ENCODE measurements at regions not wholly inside any gene's neighbourhood (a gene's known extent, or its start where the extent isn't known, plus 50 kb on each side); places are given as distances from the start of the nearest gene placed in this dataset.

DNA sequence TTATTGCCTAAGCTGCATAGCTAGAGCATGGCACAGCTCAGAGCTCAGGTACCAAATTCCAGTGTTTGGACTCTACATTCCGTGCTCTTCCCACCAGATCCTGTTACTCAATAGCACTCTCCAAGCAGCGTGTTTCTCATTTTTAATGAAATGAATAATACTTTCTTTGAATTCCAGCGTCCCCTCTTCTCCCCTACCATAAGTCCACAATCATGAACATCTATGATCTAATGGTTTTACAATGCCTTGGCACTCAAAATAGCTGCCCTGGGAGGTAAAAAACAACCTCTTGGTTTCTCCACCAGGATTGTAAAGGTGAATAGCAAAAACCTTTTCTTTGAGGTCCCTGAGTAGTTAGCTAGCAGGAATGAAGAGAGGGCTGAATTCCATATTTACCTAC, 480.0 kb upstream of the PKN2 start:
- no peak for DNase-seq (ENCODE audit: low spot score)

DNA sequence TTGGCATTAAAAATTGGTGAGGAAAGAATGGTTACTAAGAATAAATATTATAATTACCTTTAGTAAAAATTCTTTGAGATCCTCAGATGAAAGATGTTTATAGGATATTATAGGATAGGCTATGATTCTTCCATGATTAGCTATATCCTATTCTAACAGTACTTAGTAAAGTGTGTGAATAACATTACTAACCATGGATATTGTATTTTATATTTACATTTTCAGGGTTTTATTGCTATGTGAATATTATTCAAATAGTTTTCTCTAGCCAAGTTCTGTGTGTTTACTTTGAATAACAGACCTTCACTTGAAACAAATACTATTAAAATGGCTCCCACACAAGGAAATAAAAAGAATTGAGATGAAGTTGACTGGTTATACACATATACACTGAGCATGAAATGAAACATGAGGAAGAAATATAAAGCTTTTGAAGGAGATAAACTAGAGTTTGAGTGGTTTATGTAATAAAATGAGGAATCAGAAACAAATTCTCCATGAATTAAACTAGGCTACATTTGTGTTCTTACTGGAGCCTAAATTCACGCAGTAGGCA, 479.4 kb upstream of the PKN2 start:
- DNase-seq (ENCODE audit: low spot score): no peak

DNA sequence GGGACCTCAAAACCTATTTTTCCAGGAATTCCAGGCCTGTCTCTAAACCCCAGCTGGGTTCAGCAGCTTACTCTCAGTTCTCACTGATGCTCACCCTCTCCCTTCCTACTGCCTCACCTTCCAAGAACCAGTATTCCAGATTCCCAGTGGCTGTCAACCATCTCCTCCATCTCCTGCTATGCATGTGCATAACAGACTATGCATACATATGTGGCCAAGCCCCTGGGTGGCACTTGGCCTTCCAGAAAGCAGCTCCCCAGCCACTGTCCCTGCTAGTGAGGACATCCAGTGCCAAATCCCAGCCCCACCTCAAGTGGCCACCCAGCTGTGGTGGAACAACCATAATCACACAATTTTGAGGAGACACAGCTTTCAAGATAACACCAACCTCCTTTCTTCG, 475.7 kb upstream of the PKN2 start:
- no peak for DNase-seq (ENCODE audit: low spot score)

DNA sequence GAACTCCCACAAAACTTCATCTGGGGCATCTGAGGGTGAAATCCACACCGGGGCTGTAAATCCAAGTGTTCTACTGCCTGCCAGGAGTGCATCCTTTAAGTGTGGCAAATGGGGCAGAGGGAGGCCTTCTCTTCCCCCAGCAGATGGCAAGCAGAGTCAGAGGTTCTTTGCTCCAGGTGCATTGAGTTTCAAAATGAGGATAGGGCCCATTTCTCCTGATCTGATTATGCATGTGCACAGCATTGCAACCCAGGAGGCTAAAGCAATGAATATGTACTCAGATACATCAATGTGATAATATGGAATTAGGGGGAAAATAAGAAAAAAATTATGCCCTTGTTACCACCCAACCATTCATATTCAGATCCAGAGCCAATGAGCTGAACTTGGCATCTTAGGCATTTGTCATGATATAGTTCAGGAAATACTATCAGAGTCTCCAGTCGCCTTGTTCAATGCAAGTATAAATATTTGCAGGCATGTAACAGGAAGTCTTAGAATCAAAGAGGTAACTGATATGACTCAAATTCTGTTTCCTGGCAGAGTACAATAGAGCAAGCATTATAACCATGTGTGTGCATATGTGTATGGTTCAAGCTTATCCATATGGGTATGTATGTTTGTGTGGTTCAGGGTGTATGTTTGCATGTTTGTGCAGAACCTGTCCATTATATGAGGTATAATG, 473.8 kb upstream of the PKN2 start:
- no peak for DNase-seq (ENCODE audit: low spot score)

DNA sequence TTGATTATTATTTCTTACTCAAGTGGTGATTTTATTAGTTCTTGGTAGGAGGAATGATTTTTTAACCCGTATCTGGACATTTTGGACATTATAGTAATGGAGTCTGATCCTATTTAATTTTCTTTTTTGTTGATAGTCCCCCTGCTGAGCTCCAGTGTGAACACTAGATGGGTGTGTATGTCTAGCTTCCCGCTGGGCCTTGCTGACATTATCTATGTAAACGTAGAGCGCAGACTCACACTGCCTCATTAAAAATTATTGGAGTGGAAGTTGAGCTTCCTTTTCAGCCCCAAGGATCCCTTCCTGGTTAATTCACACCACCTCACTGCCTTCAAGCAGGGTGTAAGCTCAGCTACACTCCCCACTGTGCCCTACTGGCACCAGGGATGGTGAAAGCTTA, 467.6 kb upstream of the PKN2 start:
- DNase-seq (ENCODE audit: low spot score): no peak

DNA sequence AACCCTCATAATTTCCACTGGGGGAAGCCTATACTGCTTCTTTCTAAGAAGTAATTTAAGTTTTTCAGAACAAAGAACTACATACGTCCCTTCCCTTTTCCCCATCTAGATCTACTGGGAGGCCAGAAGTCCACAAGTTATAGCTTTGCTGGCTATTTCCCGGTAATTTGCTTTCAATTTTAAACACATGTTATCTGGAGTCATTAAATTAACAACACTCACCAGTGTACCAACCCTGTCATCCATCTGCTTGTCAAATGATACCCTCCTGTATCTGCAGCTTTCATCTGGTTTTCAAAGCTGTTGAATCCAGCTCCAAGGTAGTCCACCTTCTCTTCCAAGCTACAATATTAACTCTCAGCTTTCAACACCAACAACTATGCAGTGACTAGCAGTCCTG, 466.7 kb upstream of the PKN2 start:
- DNase-seq (ENCODE audit: low spot score): peak; percentile 90

DNA sequence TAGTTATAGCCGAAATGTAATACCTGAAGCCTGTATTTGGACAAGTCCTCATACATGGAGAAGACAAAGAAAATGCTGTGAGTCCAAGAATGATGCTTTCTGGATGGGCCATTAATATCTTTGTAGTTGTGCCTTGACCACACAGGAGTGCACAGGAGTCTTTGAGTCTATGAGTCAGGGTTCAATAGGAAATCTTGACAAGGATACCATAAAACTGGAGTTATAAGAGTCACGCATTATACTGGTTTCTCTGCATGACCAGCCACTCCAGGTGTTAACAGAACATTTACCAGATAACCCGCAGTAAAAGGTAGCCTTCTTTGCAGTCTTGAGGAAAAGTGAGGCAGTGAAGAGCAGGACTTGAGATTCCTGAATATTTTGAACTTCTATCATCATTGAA, 464.6 kb upstream of the PKN2 start:
- DNase-seq (ENCODE audit: low spot score): no peak

DNA sequence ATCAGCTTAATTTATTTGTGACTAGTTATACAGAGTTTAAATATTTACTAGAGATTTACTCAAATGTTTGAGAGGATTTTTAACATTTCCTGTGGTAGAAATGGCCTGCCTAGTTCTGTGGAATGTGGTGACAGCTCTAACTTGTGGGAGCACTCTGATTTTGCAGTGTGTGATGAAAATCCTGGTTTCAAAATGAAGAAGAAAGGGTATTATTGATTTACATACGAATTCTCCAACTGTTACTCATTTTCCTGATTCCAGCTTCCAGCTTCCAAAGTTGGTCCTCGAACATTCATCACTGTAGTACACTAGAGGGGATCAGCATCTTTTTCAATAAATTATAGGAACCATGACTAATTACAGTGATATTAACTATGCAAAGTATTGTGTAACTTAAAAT, 462.7 kb upstream of the PKN2 start:
- no peak for DNase-seq (ENCODE audit: low spot score)

DNA sequence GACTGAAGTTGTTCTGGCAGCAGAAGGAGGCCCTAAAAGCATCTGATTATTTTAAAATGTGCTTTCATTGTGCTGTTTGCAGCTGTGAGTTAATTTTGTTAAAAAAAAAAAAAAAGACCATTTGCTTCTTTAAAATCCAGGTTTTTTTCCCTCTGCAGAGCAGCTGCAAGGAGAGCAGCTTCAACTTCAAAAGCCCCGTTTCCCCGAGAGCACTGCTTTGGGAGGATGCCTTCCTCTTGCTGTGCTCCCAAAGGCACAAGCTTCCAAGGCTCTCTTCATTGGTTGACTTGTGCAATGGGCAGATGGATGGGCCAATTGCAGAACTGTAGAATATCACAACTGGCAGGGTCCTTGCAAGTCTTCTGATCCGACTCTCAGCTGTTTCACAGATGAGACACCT, 459.2 kb upstream of the PKN2 start:
- DNase-seq (ENCODE audit: low spot score): peak; percentile 31

DNA sequence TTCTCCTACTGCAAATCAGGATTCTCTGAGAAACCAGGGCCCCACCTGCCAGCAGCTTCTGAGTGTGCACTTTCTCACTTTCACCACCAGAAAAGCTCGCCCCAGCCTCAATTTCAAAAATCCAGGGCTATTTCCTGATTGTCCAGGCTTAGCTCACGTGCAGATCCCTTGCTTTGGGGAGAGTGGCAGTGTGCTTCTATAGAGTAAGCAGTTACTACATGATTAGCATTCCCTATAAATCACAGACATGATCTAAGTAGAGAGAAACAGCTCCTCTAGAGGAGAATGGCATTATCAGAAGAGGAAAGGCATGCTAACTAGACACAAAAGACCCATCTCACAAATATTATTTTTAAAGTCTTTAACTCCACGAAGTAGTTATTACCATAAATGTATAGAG, 456.0 kb upstream of the PKN2 start:
- peak; percentile 44 for DNase-seq (ENCODE audit: low spot score)

DNA sequence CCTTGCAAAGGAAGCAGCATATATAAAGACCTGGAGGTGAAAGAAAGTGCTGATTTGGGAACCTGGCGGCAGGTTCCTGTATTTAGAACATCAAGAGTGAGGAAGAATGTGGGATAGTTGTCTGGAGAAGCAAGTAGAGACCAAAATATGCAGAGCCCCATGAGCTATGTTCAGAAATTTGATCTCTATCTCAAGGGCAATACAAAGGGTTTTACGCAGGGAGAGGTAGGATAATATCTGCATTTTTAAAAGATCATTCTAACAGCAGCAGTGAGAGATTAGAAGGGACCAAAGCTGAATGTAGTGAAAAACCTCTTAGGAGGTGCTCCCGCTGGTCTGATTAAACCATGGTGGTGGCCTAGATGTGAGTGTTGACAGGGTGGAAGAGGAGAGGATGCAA, 453.9 kb upstream of the PKN2 start:
- DNase-seq (ENCODE audit: low spot score): no peak

DNA sequence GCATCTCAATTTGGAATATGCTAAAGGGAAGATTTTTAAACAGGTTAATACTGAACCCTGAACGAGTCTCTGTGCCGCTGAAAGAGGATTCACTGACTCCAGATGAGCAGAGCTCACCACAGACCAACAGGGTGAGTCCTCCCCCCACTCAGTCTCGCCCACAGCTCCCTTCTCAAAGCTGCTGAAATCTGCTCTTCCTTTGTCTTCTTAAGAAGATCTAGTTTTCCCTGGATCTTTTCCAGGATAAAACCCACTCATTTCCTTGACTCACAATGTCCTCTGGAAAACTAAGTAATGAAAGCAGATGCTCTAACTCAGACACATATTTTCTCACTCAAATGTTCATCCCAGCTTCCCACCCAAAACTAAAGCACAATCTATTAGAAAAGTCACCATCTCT, 447.0 kb upstream of the PKN2 start:
- DNase-seq (ENCODE audit: low spot score): no peak

DNA sequence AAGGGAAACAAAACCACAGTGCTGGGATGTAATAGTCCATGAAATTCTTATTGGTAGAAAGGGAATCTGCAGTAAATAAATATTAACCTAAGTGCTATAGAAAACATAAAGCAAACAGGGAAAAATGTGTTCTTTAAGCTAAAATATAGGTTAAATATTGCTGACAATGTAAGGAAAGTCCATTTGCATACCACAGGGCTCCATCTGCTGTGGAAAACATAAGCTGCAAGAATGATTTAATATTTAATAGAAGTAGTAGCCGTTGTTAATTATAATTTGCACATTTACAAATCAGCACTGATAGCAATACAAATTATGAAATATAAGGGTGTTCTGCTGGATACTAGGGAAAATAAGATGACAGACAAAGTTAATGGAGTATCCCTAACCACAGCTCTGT, 444.9 kb upstream of the PKN2 start:
- DNase-seq (ENCODE audit: low spot score): no peak

DNA sequence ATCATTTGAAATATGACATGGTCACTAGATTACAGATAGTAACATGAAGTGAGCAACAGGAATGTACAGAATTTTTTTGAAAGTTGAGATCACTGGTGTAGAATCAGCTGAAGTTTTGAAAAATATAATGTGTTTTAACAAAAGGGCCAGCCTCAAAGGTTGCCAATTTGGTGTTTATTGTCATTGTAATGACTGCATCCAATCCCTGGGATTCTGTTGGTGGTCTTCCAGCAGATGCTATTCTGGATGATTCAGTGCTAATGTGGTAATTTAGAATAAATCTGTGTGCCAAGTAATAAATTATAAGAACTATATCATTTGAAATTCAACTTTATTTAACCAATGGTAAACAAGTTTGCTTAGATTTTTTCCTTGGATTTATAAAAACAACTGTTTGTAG, 436.4 kb upstream of the PKN2 start:
- no peak for DNase-seq (ENCODE audit: low spot score)

DNA sequence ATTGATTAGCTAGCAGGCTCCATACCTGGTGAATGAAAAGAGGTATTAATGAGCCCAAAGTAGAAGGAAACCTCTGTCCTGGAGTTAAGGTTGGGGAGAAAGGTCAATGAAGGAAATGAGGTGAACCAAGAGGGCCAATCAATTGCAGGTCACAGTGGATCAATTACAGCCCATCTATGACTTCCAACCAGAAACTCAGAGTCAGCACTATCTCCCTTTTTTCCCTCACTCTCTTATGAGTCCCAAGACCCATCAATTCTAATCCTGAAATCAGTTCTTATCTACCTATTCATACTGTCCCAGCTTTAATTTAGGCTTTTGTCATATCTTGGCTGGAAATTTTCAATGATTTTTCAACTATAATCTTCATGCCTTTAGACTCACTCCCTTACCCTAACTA, 433.2 kb upstream of the PKN2 start:
- no peak for DNase-seq (ENCODE audit: low spot score)

DNA sequence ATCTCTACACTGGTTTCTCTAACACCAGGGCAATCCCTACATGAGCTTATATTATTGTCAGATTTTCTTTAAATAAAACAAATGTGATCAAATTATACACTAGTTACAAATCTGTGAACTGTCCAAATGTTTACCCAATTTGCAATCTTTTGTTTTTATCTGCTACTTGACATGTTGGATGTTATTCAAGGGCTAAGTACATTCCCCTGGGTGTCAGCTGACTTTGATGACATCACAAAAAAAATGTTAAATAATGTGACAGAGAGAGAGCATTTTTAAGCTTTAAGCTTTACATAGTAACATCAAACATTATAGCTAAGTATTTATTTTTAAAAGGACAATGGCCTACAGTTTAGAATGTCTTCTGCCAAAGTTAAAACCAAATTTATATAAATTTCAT, 431.3 kb upstream of the PKN2 start:
- no peak for DNase-seq (ENCODE audit: low spot score)

DNA sequence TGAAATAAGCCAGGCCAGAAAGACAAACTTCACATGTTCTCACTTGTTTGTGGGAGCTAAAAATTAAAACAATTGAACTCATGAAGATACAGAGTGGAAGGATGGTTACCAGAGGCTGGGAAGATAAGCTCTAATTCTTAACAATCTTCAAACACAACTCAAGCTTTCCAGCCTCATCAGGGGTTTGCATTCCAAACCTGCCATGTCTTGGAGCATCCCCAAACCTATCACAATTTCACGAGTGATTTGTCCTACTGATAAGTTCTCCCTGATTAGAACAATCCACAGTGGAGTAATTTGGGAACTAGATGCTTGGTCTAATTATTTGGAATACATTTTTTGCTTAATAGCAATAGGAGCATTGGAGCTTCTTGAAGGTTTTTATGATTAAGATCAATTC, 418.5 kb upstream of the PKN2 start:
- DNase-seq (ENCODE audit: low spot score): no peak

DNA sequence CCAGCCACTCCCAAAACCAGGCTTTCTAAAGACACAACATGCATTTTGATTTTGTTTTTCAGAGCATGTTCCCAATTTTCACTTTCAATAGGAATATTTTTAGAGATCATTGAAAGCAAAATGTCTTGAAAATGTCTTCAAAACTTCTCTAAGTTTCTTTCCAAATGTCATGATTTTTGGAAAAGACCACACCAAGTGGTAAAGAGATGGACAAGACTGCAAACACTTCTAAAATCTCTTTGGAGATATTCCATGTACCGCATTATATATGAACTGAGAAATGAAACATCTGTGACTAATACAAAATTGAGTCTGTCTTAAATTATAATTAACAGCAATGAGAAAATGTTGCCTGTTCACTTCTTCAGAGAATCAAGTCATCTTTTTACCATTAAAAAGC, 418.0 kb upstream of the PKN2 start:
- DNase-seq (ENCODE audit: low spot score): no peak

DNA sequence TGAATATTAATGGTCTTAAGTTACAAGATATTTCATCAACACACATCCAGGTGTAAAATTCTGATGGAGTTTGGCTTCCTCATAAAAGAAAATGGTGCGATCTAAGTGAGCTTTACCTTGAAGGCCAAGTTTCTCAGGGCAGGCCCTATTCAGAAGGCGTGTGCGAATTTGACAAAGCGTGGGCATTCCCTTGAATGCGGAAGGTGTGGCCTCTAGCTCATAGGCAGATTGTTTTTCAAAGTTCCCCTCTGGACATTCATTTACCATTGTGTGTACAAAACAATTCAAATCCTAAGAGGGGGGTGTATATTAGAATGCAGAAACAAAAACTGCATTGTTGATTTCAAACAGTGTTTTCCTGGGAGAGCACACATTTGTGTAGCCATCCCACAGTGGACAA, 411.9 kb upstream of the PKN2 start:
- DNase-seq (ENCODE audit: low spot score): no peak

DNA sequence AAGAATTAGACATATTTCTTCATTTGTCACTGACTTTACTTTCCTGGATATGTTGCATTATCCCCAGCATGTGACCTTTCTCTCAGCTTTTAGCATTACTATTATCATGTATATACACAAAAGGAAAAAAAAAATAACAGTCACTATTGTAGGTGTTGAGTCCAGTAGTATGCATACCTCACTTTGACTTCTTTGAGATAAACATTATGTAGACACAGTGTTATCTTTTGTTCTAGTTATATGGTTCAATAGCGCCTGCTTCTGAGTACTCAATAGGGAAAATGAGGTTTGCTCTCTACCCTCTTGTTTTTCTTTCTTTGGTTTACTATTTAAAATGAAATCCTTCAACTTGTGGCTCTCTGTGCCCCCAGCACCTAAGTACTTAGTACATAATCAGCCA, 409.6 kb upstream of the PKN2 start:
- no peak for DNase-seq (ENCODE audit: low spot score)

DNA sequence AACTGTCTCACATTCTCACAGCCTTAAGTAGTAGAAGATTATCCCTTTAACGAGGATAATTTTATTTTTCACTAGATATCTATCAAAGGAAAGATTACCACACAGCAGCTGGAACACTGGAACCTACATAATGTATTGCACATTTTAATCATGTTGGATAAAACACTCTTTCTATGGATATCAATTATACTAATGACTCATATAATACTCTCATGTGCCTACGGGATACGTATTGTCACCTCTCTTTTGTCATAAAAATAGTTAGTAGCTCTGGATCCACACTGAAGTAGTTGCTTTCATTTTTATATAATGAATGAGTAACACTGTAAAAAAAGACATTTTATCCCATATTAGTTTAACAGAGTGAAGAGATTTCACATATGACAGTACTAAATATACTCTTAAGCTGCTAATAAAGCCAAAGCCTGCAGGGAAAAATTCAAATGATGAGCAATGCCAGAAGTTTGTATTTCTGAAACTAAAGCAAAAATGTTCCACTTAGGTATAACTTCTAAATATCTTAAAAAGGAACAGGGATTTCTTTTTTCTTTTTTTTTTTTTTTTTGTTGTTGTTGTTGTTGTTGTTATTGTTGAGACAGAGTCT, 408.7 kb upstream of the PKN2 start:
- no peak for DNase-seq (ENCODE audit: low spot score)

DNA sequence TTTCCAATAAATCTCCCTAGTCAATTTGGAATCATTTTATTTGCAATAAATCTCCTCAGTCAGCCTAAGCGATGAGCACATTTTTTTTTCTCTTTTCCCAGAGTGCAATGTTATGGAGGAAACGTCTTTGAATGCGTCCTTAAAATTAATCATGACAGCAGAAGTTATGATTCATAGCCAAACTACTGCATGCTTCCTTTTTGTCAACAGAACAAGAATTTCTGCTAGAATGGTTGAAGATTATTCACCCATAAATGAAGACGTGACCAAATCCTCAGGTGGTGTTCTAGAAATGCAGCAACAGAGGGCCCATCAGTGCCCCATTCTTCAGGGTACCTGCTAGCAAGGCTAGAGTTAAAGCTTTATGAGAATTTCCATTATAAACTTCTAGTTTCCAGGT, 407.9 kb upstream of the PKN2 start:
- DNase-seq (ENCODE audit: low spot score): no peak

DNA sequence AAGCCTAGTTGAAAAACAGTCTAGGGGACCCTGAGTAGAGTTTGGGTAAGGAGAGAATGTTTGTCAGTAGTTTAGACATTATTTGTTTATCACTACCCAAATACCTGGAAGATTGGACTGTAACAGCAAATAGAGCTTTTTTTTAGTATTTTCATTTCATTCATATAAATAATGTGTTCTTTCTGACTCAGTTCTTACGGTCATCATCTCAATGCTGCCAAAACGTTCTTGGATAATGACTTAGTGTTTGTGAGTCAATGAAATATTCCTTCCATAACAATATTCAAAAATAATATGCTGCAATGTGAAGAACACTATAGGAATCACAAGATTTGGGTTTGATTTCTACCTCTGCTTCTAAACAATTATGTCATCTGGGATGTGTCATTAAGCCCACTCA, 400.0 kb upstream of the PKN2 start:
- no peak for DNase-seq (ENCODE audit: low spot score)

Data from SK-N-DZ (cell line).